GM23338 (cell line): ENCODE measurements at regions not wholly inside any gene's neighbourhood (a gene's known extent, or its start where the extent isn't known, plus 50 kb on each side); places are given as distances from the start of the nearest gene placed in this dataset.

Experiments used
- ATAC-seq: fragments of 200-7000 bp; cut with Tn5 transposase; 3 replicates; pipeline ENCODE4 v1.9.1; 2020
- DNase-seq: peaks from one replicate; pipeline ENCODE4 v3.0.0-alpha.2; 2015; ENCODE audit warnings: low spot score
- H2AFZ ChIP-seq: fragments of 200-600 bp; sonication (generic); 2 replicates; pipeline ENCODE4 v1.8.0; 2016; ENCODE audit warnings: antibody characterized with exemption, mild to moderate bottlenecking, moderate library complexity
- H3F3A ChIP-seq: fragments of 200-600 bp; sonication (generic); replicated peaks from 2 replicates; pipeline ENCODE4 v1.8.0; 2017; ENCODE audit warnings: antibody characterized with exemption, mixed run types, low read depth
- H3K27ac ChIP-seq: fragments of 200-600 bp; sonication (generic); 2 replicates; pipeline ENCODE4 v1.6.1; 2016; ENCODE audit warnings: low read depth
- H3K27me3 ChIP-seq: fragments of 200-600 bp; sonication (generic); 2 replicates; pipeline ENCODE4 v1.8.0; 2016; ENCODE audit warnings: mild to moderate bottlenecking, mixed run types, moderate library complexity; ENCODE audit not compliant: insufficient read depth
- H3K36me3 ChIP-seq: fragments of 200-600 bp; sonication (generic); 2 replicates; pipeline ENCODE4 v1.8.0; 2016; ENCODE audit warnings: mild to moderate bottlenecking; ENCODE audit not compliant: insufficient read depth
- H3K4me1 ChIP-seq: fragments of 200-600 bp; sonication (generic); 2 replicates; pipeline ENCODE4 v1.8.0; 2016; ENCODE audit warnings: mild to moderate bottlenecking, moderate library complexity; ENCODE audit not compliant: insufficient read depth
- H3K4me2 ChIP-seq: fragments of 200-600 bp; sonication (generic); 2 replicates; pipeline ENCODE4 v1.7.1; 2017; ENCODE audit warnings: mixed run types
- H3K4me3 ChIP-seq: fragments of 200-600 bp; sonication (generic); 2 replicates; pipeline ENCODE4 v1.6.1; 2016; ENCODE audit warnings: mixed run types
- H3K79me2 ChIP-seq: fragments of 200-600 bp; sonication (generic); replicated peaks from 2 replicates; pipeline ENCODE4 v1.8.0; 2017; ENCODE audit warnings: mild to moderate bottlenecking; ENCODE audit not compliant: insufficient read depth
- H3K9me2 ChIP-seq: fragments of 200-600 bp; sonication (generic); 2 replicates; pipeline ENCODE4 v1.8.0; 2017; ENCODE audit not compliant: insufficient read depth
- H4K20me1 ChIP-seq: fragments of 200-600 bp; sonication (generic); replicated peaks from 2 replicates; pipeline ENCODE4 v1.8.0; 2017; ENCODE audit warnings: mild to moderate bottlenecking; ENCODE audit not compliant: insufficient read depth
- H3K27ac Mint-ChIP-seq: 2 replicates; pipeline ENCODE4 v1.8.0; 2020; ENCODE audit warnings: inconsistent platforms, mild to moderate bottlenecking, moderate library complexity, mixed read lengths
- H3K27me3 Mint-ChIP-seq: 3 replicates; pipeline ENCODE4 v1.8.0; 2022; ENCODE audit warnings: low read depth, mild to moderate bottlenecking, moderate library complexity, mixed read lengths, inconsistent platforms; ENCODE audit not compliant: insufficient read depth, poor library complexity
- H3K36me3 Mint-ChIP-seq: 3 replicates; pipeline ENCODE4 v1.8.0; 2021; ENCODE audit warnings: low read depth, mild to moderate bottlenecking, inconsistent platforms, moderate library complexity, mixed read lengths
- H3K4me1 Mint-ChIP-seq: 3 replicates; pipeline ENCODE4 v1.8.0; 2020; ENCODE audit warnings: mild to moderate bottlenecking, inconsistent platforms, mixed read lengths
- H3K4me3 Mint-ChIP-seq: 3 replicates; pipeline ENCODE4 v1.8.0; 2021; ENCODE audit warnings: moderate library complexity, mild to moderate bottlenecking, inconsistent platforms, mixed read lengths
- H3K9me3 Mint-ChIP-seq: 3 replicates; pipeline ENCODE4 v1.8.0; 2020; ENCODE audit warnings: moderate library complexity, mild to moderate bottlenecking, inconsistent platforms, mixed read lengths
- CREB1 ChIP-seq: fragments of 250-450 bp; sonication (Bioruptor Pico); IDR thresholded peaks from 2 replicates; pipeline ENCODE4 v1.5.0; 2020; ENCODE audit warnings: low read depth, mild to moderate bottlenecking, moderate library complexity
- CTCF ChIP-seq, 2 experiments: fragments of 200-600 bp in 1 of 2; sonication (generic) in 1 of 2; conservative IDR thresholded peaks; 2 replicates each; pipeline versions ENCODE4 v1.5.1 to v1.6.1; 2016 to 2017; ENCODE audit warnings: antibody characterized with exemption in 2 of 2, low read depth in 2 of 2, mild to moderate bottlenecking in 2 of 2, moderate library complexity in 1 of 2
- ETS1 ChIP-seq: IDR thresholded peaks from 2 replicates; pipeline ENCODE4 v1.6.1; 2016; ENCODE audit warnings: antibody characterized with exemption
- EZH2 ChIP-seq: fragments of 200-600 bp; sonication (generic); IDR thresholded peaks from one replicate; pipeline ENCODE4 v1.8.0; 2017; ENCODE audit warnings: antibody characterized with exemption, mild to moderate bottlenecking, low read depth; ENCODE audit not compliant: unreplicated experiment
- EZH2phosphoT487 ChIP-seq: fragments of 200-600 bp; sonication (generic); IDR thresholded peaks from one replicate; pipeline ENCODE4 v1.8.1; 2018; ENCODE audit warnings: antibody characterized with exemption; ENCODE audit not compliant: unreplicated experiment
- JUNB ChIP-seq: IDR thresholded peaks from one replicate; pipeline ENCODE4 v1.6.1; 2016; ENCODE audit warnings: antibody characterized with exemption; ENCODE audit not compliant: unreplicated experiment
- NANOG ChIP-seq: IDR thresholded peaks from 2 replicates; pipeline ENCODE4 v1.6.1; 2016; ENCODE audit warnings: antibody characterized with exemption, borderline replicate concordance
- POLR2AphosphoS5 ChIP-seq: IDR thresholded peaks from 2 replicates; pipeline ENCODE4 v1.6.1; 2016; ENCODE audit warnings: antibody characterized with exemption, low read depth
- STAT1 ChIP-seq: IDR thresholded peaks from one replicate; pipeline ENCODE4 v1.6.1; 2016; ENCODE audit warnings: antibody characterized with exemption; ENCODE audit not compliant: unreplicated experiment
- ZNF331 ChIP-seq: fragments of 250-450 bp; sonication (Bioruptor Pico); IDR thresholded peaks from 2 replicates; pipeline ENCODE4 v1.5.0; 2020; ENCODE audit warnings: low read depth, mild to moderate bottlenecking, moderate library complexity

- Histone ChIP-seq H2AFZ (no peak overlapping the region), H3F3A (no peaks in the 10 kb centered on the region), H3K27me3 (no peaks in the 10 kb centered on the region), H3K36me3 (no peaks in the 10 kb centered on the region), H3K4me2 (no peak overlapping the region), H3K27ac (no peak overlapping the region), H3K79me2 (no peaks in the 10 kb centered on the region), H3K4me3 (no peak overlapping the region), H3K9me2 (no peaks in the 10 kb centered on the region), H3K4me1 (peaks cover 4% of the 10 kb centered on the region; the same call in 1 of the 2 replicates), H4K20me1 (no peaks in the 10 kb centered on the region)
- ATAC-seq (no peak), DNase-seq (no peak)
- H3K27ac Mint-ChIP-seq: no peak overlapping the region
- TF ChIP-seq NANOG (no peak), ZNF331 (CRISPR knock-in tag) (no peak), ETS1 (no peak)
- H3K4me3 Mint-ChIP-seq: no peak overlapping the region
- no peaks in the 10 kb centered on the region for H3K36me3 Mint-ChIP-seq
- H3K4me1 Mint-ChIP-seq: peaks cover 12% of the 10 kb centered on the region
- peaks cover 2% of the 10 kb centered on the region for H3K27me3 Mint-ChIP-seq
- no peaks in the 10 kb centered on the region for H3K9me3 Mint-ChIP-seq
Observed at GRCh38 chr2:66057844-66058243, 377.1 kb upstream of the MEIS1 start.

GRCh38 chr2:66050392-66050791 lies 384.5 kb upstream of the MEIS1 start:
- Mint-ChIP-seq H3K27me3 (peaks cover 4% of the 10 kb centered on the region), H3K4me1 (peaks cover 23% of the 10 kb centered on the region), H3K9me3 (no peaks in the 10 kb centered on the region), H3K36me3 (no peaks in the 10 kb centered on the region), H3K27ac (no peak overlapping the region), H3K4me3 (no peak overlapping the region)
- H4K20me1 ChIP-seq: no peaks in the 10 kb centered on the region
- no peaks in the 10 kb centered on the region for H3K36me3 ChIP-seq
- no peaks in the 10 kb centered on the region for H3K79me2 ChIP-seq
- H3K9me2 ChIP-seq: no peaks in the 10 kb centered on the region
- no peak overlapping the region for H3K27ac ChIP-seq
- no peak for ATAC-seq
- no peak overlapping the region for H3K4me3 ChIP-seq
- no peak overlapping the region for H3K4me2 ChIP-seq
- DNase-seq: no peak
- no peak for TF ChIP-seq STAT1
- TF ChIP-seq CTCF (conservative IDR thresholded peaks at IDR 0.05; ENCODE audit: low read depth in 2 of 2): peak; percentile 22 to 44; a peak in 2 of 4 replicates
- H3F3A ChIP-seq: no peaks in the 10 kb centered on the region
- no peak overlapping the region for H2AFZ ChIP-seq
- H3K4me1 ChIP-seq: peaks cover 4% of the 10 kb centered on the region; the same call in 1 of the 2 replicates
- H3K27me3 ChIP-seq: no peaks in the 10 kb centered on the region

GRCh38 chr2:66048667-66049066 lies 386.3 kb upstream of the MEIS1 start:
- Mint-ChIP-seq H3K4me1 (peaks cover 15% of the 10 kb centered on the region), H3K27ac (no peak overlapping the region), H3K4me3 (no peak overlapping the region), H3K27me3 (peaks cover 2% of the 10 kb centered on the region), H3K36me3 (no peaks in the 10 kb centered on the region), H3K9me3 (no peaks in the 10 kb centered on the region)
- H3K27me3 ChIP-seq: no peaks in the 10 kb centered on the region
- no peaks in the 10 kb centered on the region for H3K4me1 ChIP-seq
- H2AFZ ChIP-seq: no peak overlapping the region
- ATAC-seq: no peak
- H4K20me1 ChIP-seq: no peaks in the 10 kb centered on the region
- H3K79me2 ChIP-seq: no peaks in the 10 kb centered on the region
- H3K4me3 ChIP-seq: no peak overlapping the region
- H3K9me2 ChIP-seq: no peaks in the 10 kb centered on the region
- no peaks in the 10 kb centered on the region for H3F3A ChIP-seq
- H3K27ac ChIP-seq: no peak overlapping the region
- no peak for DNase-seq
- no peaks in the 10 kb centered on the region for H3K36me3 ChIP-seq
- TF ChIP-seq EZH2 (no peak), ETS1 (no peak), CTCF (conservative IDR thresholded peaks at IDR 0.05; ENCODE audit: low read depth in 2 of 2) (no peak), EZH2phosphoT487 (no peak), JUNB (no peak), ZNF331 (CRISPR knock-in tag) (no peak), POLR2AphosphoS5 (no peak), CREB1 (CRISPR knock-in tag) (no peak), STAT1 (no peak)
- H3K4me2 ChIP-seq: no peak overlapping the region
